ENCODE measurements at regions not wholly inside any gene's neighbourhood (a gene's known extent, or its start where the extent isn't known, plus 50 kb on each side); places are given as distances from the start of the nearest gene placed in this dataset.
"Not testable (repeated sequence)": the region's sequence is repeated elsewhere in the genome, so short reads cannot be mapped to it uniquely, and the experiment has no call there.

DNA sequence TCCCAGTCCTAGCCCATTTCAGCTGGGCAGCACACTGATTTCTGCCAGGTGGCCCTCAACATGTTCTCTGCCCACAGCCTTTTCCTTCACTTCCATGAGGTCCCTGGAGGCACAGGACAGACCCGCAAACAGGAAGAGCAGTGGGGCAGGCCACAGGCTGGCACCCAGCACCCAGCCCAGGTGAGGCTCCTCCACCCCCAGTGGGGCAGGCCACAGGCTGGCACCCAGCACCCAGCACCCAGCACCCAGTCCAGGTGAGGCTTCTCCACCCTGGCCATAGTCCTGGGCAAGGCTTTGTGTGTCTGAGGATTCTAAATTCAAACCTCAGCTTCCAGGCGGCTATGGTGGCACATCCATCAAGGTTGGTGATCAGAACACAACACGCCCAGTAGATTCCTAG, 1413.0 kb downstream of the BRD1 start:
- no peaks in the 10 kb centered on the region for H3K4me1 ChIP-seq (ENCODE audit: control insufficient read depth, insufficient read depth, low read length)

DNA sequence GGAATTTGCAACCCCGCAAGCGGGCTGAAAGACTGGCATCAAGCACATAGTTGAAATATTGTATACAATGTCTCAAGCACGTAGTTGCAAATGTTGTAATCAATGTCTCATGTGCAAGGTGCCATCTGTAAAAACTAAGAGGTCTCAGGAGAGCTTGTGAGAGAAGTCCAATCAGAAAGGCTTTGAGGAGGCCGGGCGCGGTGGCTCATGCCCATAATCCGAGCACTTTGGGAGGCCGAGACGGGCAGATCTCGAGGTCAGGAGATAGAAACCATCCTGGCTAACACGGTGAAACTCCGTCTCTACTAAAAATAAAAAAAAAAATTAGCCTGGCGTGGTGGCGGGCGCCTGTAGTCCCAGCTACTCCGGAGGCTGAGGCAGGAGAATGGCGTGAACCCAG, 1414.7 kb downstream of the BRD1 start:
- not testable (repeated sequence) for H3K9ac ChIP-seq (ENCODE audit: low read length); H3K4me1 ChIP-seq (ENCODE audit: control insufficient read depth, insufficient read depth, low read length); H3K4me3 ChIP-seq (ENCODE audit: low read length); H3K36me3 ChIP-seq (ENCODE audit: control insufficient read depth, insufficient read depth, low read length); H3K27ac ChIP-seq (ENCODE audit: low read depth, low read length); H3K27me3 ChIP-seq (ENCODE audit: control insufficient read depth, insufficient read depth, low read length)

More for the DNA sequence above, 1413.0 kb downstream of the BRD1 start:
- H3K9ac ChIP-seq (ENCODE audit: low read length) = no peak overlapping the region
- no peaks in the 10 kb centered on the region for H3K36me3 ChIP-seq (ENCODE audit: control insufficient read depth, insufficient read depth, low read length)
- H3K4me3 ChIP-seq (ENCODE audit: low read length) = no peak overlapping the region
- no peak overlapping the region for H3K27ac ChIP-seq (ENCODE audit: low read depth, low read length)
- no peaks in the 10 kb centered on the region for H3K27me3 ChIP-seq (ENCODE audit: control insufficient read depth, insufficient read depth, low read length)

DNA sequence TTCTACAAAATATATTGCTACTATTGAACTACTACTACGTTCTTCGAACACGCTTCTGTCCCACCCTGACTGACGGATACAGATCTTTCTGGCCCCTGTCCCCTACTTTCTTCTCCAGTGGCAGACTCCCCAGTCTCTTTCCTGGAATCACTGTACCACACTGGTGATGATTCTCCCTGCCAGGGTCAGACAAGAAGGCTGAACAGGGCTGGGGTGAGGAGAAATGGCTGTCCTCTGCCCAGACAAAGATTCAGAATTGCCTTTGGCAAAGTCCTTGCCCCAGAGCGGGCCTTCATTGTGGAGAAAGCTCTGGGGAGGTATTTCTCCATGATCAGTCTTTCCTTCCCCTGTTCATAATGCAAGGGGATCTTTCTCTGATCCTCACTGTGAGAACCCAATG, 1417.1 kb downstream of the BRD1 start:
- Histone ChIP-seq H3K4me1 (ENCODE audit: control insufficient read depth, insufficient read depth, low read length) (no peaks in the 10 kb centered on the region), H3K4me3 (ENCODE audit: low read length) (no peak overlapping the region), H3K9ac (ENCODE audit: low read length) (no peak overlapping the region), H3K27me3 (ENCODE audit: control insufficient read depth, insufficient read depth, low read length) (no peaks in the 10 kb centered on the region), H3K36me3 (ENCODE audit: control insufficient read depth, insufficient read depth, low read length) (no peaks in the 10 kb centered on the region), H3K27ac (ENCODE audit: low read depth, low read length) (no peak overlapping the region)

DNA sequence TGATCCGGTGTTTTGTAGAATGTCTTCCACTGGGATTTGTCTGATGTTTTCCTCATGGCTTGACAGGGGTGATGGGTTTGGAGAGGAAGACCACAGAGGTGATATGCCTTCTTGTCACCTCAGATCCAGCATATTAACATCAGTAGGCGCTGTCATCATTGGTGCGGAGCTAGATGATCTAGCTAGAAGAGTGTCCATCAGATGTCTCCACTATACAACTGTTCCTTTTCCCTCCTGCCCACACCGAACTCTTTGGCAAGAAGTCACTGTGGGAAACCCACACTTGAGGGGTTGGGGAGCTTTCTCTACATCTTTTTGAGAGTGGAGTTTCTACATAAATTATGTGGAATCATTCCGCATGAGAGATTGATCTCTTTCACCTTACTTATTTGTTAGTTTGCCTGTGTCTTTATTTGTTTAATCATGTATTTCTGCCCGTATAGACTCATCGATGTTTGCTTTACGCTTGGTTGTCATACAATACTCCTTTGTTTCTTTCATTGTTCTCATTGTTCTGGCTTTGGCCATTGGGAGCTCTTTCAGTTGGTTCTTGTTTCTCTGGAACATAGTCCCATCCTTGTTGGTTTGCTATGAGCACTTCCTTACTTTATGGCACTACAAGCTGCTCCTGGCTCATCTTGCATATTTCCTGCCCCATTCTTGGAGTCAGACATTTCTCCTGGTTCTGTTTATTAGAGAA, 1420.3 kb downstream of the BRD1 start:
- Histone ChIP-seq H3K36me3 (ENCODE audit: control insufficient read depth, insufficient read depth, low read length) (no peaks in the 10 kb centered on the region), H3K4me3 (ENCODE audit: low read length) (no peak overlapping the region), H3K9ac (ENCODE audit: low read length) (no peak overlapping the region), H3K4me1 (ENCODE audit: control insufficient read depth, insufficient read depth, low read length) (no peaks in the 10 kb centered on the region), H3K27ac (ENCODE audit: low read depth, low read length) (no peak overlapping the region), H3K27me3 (ENCODE audit: control insufficient read depth, insufficient read depth, low read length) (no peaks in the 10 kb centered on the region)

DNA sequence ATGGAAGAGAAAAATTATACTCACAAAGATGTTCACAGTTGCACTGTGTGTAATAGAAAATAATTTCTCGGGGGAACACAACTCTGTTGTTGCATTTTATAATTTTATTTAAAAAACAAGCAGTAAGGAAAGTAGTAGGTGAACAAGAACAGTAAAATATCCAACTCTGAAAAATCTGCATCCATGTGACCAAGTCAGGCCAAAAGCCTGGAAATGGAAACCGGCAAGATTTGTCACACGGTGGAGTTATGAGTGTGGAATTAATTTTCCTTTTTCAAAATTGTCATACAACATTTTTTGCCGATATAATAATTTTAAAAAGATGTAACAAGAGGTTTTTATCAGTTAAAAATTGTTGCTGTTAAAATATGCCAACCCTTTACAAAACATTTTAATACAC, 1421.5 kb downstream of the BRD1 start:
- H3K9ac ChIP-seq (ENCODE audit: low read length) = no peak overlapping the region
- no peaks in the 10 kb centered on the region for H3K36me3 ChIP-seq (ENCODE audit: control insufficient read depth, insufficient read depth, low read length)
- H3K4me1 ChIP-seq (ENCODE audit: control insufficient read depth, insufficient read depth, low read length) = no peaks in the 10 kb centered on the region
- H3K4me3 ChIP-seq (ENCODE audit: low read length) = no peak overlapping the region
- no peaks in the 10 kb centered on the region for H3K27me3 ChIP-seq (ENCODE audit: control insufficient read depth, insufficient read depth, low read length)
- no peak overlapping the region for H3K27ac ChIP-seq (ENCODE audit: low read depth, low read length)

DNA sequence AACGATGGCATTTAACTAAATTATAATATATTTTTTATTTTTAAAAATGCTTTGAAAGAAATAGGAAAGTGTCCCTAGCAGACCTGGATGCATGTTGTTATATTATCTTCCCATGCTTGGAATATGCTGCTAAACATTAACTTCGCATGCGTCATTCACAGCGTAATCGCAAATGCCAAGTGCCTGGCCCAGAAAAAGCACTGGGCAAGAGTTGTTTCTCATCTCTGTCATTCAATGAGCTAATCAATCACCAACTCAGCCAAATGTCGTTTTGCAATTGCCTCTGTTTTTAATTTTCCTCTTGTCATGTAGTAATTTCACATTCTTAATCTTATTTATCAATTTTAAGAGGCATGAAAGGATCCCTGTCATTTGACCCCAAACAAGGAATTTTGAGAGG, 1421.9 kb downstream of the BRD1 start:
- Histone ChIP-seq H3K4me1 (ENCODE audit: control insufficient read depth, insufficient read depth, low read length) (no peaks in the 10 kb centered on the region), H3K27me3 (ENCODE audit: control insufficient read depth, insufficient read depth, low read length) (no peaks in the 10 kb centered on the region), H3K9ac (ENCODE audit: low read length) (no peak overlapping the region), H3K36me3 (ENCODE audit: control insufficient read depth, insufficient read depth, low read length) (no peaks in the 10 kb centered on the region), H3K4me3 (ENCODE audit: low read length) (no peak overlapping the region), H3K27ac (ENCODE audit: low read depth, low read length) (no peak overlapping the region)

DNA sequence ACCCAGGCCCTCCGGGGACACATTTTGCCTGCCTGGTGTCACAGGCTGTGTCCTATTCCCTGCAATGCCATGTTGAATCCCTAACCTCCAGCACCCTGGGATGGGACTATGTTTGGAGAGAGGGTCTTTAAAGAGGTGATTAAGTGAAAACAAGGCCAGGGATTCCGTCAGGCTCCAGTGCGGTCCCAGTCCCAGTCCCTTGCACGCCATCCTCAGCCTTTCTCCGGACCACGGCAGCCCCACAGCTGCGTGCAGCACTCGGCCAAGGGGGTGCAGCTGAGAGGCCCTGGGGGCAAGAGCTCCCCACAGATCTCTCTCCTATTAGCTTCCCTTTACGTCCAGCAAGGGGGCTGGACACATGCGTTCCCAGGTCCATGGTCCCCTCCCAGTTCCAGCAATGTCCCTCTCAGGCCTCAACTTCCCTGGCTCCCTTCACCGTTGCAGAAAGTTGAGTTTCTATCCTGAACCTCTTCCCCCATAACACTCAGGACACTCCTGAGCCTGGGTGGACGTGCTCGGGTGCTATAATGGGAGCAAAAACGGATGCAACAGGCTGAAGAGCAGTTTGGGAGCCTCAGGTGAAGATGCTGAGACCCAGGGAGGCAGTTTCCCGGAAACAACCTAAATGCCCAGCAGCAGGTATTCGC, 1422.7 kb downstream of the BRD1 start:
- H3K4me1 ChIP-seq (ENCODE audit: control insufficient read depth, insufficient read depth, low read length) = no peaks in the 10 kb centered on the region
- no peak overlapping the region for H3K27ac ChIP-seq (ENCODE audit: low read depth, low read length)
- no peaks in the 10 kb centered on the region for H3K27me3 ChIP-seq (ENCODE audit: control insufficient read depth, insufficient read depth, low read length)
- no peak overlapping the region for H3K4me3 ChIP-seq (ENCODE audit: low read length)
- no peaks in the 10 kb centered on the region for H3K36me3 ChIP-seq (ENCODE audit: control insufficient read depth, insufficient read depth, low read length)
- H3K9ac ChIP-seq (ENCODE audit: low read length) = no peak overlapping the region

DNA sequence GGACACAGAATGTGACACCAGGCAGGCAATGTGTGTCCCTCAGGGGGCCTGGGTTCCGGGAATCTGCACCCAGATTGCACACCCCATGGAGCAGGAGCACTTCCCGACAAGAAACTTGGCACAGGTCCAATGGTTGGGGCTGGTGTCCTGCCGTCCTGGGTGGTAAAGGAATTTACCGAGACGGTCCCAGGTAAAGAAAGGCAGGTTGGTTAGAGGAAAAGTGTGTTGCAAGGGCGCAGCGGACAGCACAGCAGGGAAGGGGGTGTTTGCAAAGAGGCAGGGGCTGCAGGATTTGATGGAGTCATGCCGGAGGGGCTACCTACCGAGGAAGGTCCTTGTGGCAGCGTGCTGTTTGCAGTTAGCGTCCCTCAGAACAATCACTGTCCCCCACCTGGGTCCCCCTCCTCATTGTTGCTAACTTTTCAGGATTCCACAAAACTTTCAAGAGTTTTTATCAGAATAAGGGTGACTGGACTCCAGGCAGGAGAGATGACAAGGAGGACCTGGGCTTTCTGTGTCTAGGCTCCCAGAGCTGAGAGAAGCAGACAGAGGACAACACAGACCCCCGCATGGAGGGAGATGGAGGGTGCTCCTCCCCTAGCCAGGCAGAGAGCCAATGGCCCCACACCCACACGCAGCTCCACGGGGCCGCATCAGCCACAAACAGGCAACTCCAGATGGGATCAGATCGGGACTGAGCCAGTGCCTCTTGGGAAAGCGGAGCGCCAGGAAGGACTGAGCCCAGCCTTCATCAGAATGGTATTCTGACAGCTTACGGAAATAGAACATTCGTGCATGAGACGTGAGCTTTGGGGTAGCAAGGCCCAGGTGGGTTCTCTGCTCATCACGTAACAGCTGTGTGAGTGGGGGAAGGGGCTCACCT, 1423.9 kb downstream of the BRD1 start:
- no peak overlapping the region for H3K4me3 ChIP-seq (ENCODE audit: low read length)

DNA sequence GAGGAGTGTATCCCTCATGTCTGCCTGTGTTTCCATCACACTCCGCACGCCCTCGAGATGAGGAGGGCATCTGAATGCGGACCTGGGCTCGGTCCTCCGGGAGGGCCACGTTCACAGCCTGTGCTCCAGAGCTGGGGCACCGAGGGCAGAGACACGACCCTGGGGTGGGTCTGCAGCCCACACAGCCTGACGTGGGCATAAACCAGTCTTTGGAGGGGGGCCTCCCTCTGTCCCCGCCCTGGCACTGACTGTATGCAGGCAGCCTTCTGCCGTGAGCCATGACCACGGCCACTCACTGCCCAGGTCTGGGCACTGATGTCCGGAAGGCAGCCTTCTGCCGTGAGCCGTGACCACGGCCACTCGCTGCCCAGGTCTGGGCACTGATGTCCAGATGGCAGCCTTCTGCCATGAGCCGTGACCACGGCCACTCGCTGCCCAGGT, 1425.1 kb downstream of the BRD1 start:
- no peaks in the 10 kb centered on the region for H3K36me3 ChIP-seq (ENCODE audit: control insufficient read depth, insufficient read depth, low read length)
- H3K27me3 ChIP-seq (ENCODE audit: control insufficient read depth, insufficient read depth, low read length) = no peaks in the 10 kb centered on the region
- no peak overlapping the region for H3K27ac ChIP-seq (ENCODE audit: low read depth, low read length)
- H3K4me1 ChIP-seq (ENCODE audit: control insufficient read depth, insufficient read depth, low read length) = no peaks in the 10 kb centered on the region
- H3K4me3 ChIP-seq (ENCODE audit: low read length) = no peak overlapping the region
- H3K9ac ChIP-seq (ENCODE audit: low read length) = no peak overlapping the region

More for the DNA sequence above, 1423.9 kb downstream of the BRD1 start:
- Histone ChIP-seq H3K36me3 (ENCODE audit: control insufficient read depth, insufficient read depth, low read length) (no peaks in the 10 kb centered on the region), H3K9ac (ENCODE audit: low read length) (no peak overlapping the region), H3K27ac (ENCODE audit: low read depth, low read length) (no peak overlapping the region), H3K4me1 (ENCODE audit: control insufficient read depth, insufficient read depth, low read length) (no peaks in the 10 kb centered on the region), H3K27me3 (ENCODE audit: control insufficient read depth, insufficient read depth, low read length) (no peaks in the 10 kb centered on the region)

DNA sequence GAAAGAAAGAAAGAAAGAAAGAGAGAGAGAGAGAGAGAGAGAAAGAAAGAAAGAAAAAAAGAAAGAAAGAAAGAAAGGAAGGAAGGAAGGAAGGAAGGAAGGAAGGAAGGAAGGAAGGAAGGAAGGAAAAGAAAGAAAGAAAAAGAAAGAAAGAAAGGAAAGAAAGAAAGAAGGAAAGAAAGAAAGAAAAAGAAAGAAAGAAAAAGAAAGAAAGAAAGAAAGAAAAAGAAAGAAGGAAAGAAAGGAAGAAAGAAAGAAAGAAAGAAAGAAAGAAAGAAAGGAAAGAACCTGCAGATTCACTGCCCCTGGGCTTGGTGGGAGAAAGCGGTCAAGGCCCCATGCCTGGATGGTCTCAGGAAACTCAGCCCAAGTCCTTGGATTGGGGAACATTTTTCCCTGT, 1426.2 kb downstream of the BRD1 start:
- H3K27ac ChIP-seq (ENCODE audit: low read depth, low read length); H3K27me3 ChIP-seq (ENCODE audit: control insufficient read depth, insufficient read depth, low read length); H3K9ac ChIP-seq (ENCODE audit: low read length); H3K4me1 ChIP-seq (ENCODE audit: control insufficient read depth, insufficient read depth, low read length); H3K36me3 ChIP-seq (ENCODE audit: control insufficient read depth, insufficient read depth, low read length); H3K4me3 ChIP-seq (ENCODE audit: low read length): not testable (repeated sequence)

DNA sequence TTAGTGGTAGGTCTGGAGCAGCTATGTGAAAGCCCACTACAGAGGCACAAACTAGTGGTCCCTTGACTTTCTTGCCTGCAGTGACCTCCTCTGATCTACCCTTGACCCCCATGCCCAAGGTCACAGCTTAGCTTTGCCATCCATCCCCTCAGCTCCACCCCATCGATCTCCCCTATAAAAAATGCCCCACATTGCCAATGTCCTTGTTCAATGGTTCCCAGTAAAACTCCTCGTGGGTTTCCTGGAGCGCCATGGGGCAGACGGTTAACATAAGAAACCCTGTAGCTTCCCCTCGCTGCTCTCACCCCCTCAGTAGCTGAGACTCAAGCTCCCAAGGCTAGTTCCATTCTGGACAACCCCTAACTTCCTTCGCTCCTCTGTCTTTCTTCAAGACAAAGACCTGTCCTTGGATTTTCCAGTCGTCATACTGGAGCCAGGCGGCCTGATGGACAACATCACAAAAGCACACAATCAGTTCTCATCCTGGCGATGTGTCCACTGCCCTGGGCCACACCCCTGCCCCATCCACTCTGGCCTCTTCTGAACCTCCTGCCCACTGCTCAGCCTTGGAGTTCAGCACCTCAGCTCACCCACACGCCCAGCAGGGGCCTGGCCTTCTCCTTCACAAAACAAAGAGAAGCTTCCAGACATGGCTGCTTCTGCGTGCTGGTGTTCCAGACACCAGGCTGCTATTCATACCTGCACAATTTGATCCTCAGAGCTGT, 1429.3 kb downstream of the BRD1 start:
- Histone ChIP-seq H3K27me3 (ENCODE audit: control insufficient read depth, insufficient read depth, low read length) (no peaks in the 10 kb centered on the region), H3K27ac (ENCODE audit: low read depth, low read length) (no peak overlapping the region), H3K36me3 (ENCODE audit: control insufficient read depth, insufficient read depth, low read length) (no peaks in the 10 kb centered on the region), H3K4me3 (ENCODE audit: low read length) (no peak overlapping the region), H3K9ac (ENCODE audit: low read length) (no peak overlapping the region), H3K4me1 (ENCODE audit: control insufficient read depth, insufficient read depth, low read length) (no peaks in the 10 kb centered on the region)

DNA sequence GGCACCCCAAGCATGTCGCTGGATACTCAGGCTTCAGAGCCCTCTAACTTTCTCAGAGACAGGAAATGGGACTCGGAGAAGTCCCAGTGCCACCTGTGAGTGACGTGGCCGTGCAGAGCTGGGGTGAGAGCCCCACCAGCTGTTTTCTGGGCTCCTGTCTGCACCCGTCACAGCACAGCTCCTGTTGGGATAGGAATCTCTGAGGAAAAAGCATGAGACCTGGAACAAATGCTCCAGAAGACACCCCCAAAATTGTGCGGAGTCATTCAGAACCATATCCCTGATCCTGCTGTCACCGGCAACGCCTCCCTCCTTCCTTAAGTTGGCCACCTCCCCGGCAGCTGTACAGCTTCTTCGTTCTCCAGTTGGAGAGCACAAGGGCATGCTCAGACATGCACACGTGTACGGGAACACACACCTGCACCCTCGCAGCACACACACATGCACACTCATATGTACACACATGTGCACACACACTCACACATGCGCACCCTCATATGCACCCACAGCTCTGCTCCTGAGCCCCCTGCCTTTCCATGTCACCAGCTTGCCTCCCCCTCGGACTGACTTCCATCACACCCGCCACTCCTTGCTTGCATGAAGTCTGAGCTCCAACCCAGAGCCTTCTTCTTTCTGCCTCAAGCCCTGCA, 1430.0 kb downstream of the BRD1 start:
- Histone ChIP-seq H3K36me3 (ENCODE audit: control insufficient read depth, insufficient read depth, low read length) (no peaks in the 10 kb centered on the region), H3K9ac (ENCODE audit: low read length) (no peak overlapping the region), H3K27ac (ENCODE audit: low read depth, low read length) (no peak overlapping the region), H3K4me3 (ENCODE audit: low read length) (no peak overlapping the region), H3K27me3 (ENCODE audit: control insufficient read depth, insufficient read depth, low read length) (no peaks in the 10 kb centered on the region), H3K4me1 (ENCODE audit: control insufficient read depth, insufficient read depth, low read length) (no peaks in the 10 kb centered on the region)
